HUES64 (cell line): ENCODE measurements at regions not wholly inside any gene's neighbourhood (a gene's known extent, or its start where the extent isn't known, plus 50 kb on each side); places are given as distances from the start of the nearest gene placed in this dataset.

Source experiments
- H3K27ac ChIP-seq: 2 replicates; pipeline ENCODE4 v1.7.0; 2013; ENCODE audit warnings: low read depth, low read length, inconsistent platforms
- H3K27me3 ChIP-seq: 2 replicates; pipeline ENCODE4 v1.6.1; 2013; ENCODE audit warnings: mild to moderate bottlenecking, low read length; ENCODE audit not compliant: insufficient read depth
- H3K36me3 ChIP-seq: 2 replicates; pipeline ENCODE4 v1.6.1; 2013; ENCODE audit warnings: mild to moderate bottlenecking, low read length; ENCODE audit not compliant: insufficient read depth
- H3K4me1 ChIP-seq: 2 replicates; pipeline ENCODE4 v1.6.1; 2013; ENCODE audit warnings: mild to moderate bottlenecking, low read length, moderate library complexity; ENCODE audit not compliant: insufficient read depth
- H3K4me3 ChIP-seq: 2 replicates; pipeline ENCODE4 v1.5.1; 2013; ENCODE audit warnings: mild to moderate bottlenecking, low read length, moderate library complexity
- H3K9ac ChIP-seq: 2 replicates; pipeline ENCODE4 v1.6.1; 2013; ENCODE audit warnings: mild to moderate bottlenecking, low read depth, low read length
- H3K9me3 ChIP-seq: 2 replicates; pipeline ENCODE4 v1.6.1; 2013; ENCODE audit warnings: low read depth, low read length; ENCODE audit not compliant: insufficient read depth
- WGBS: fragments of 150-250, 120-280 bp; methylation state at CpG from one replicate; pipeline ENCODE4 v1.1.7; 2013; ENCODE audit warnings: missing lambda C conversion rate; 5-methylcytosine and 5-hydroxymethylcytosine counted together

GRCh38 chr21:21952566-21952965, 954.4 kb downstream of the NCAM2 start:
- H3K27me3 ChIP-seq = no peaks in the 10 kb centered on the region
- no peaks in the 10 kb centered on the region for H3K9me3 ChIP-seq
- no peaks in the 10 kb centered on the region for H3K4me1 ChIP-seq
- no peak overlapping the region for H3K27ac ChIP-seq
- no peaks in the 10 kb centered on the region for H3K36me3 ChIP-seq
- H3K4me3 ChIP-seq = no peak overlapping the region
- no peak overlapping the region for H3K9ac ChIP-seq
- WGBS = 97% methylated on average over 3 of the region's 3 CpGs

GRCh38 chr21:21955204-21955603, 957.0 kb downstream of the NCAM2 start:
- 96% methylated on average over 3 of the region's 3 CpGs for WGBS
- H3K27me3 ChIP-seq = no peaks in the 10 kb centered on the region

GRCh38 chr21:21957490-21957889, 959.3 kb downstream of the NCAM2 start:
- WGBS = 88% methylated on average over 1 of the region's 1 CpG
- Histone ChIP-seq H3K27ac (no peak overlapping the region), H3K27me3 (no peaks in the 10 kb centered on the region), H3K4me1 (no peaks in the 10 kb centered on the region), H3K9me3 (peaks cover 2% of the 10 kb centered on the region; the same call in 1 of the 2 replicates), H3K4me3 (no peak overlapping the region), H3K9ac (no peak overlapping the region), H3K36me3 (no peaks in the 10 kb centered on the region)

More at GRCh38 chr21:21955204-21955603, 957.0 kb downstream of the NCAM2 start:
- Histone ChIP-seq H3K9me3 (no peaks in the 10 kb centered on the region), H3K27ac (no peak overlapping the region), H3K9ac (no peak overlapping the region), H3K36me3 (no peaks in the 10 kb centered on the region), H3K4me3 (no peak overlapping the region), H3K4me1 (no peaks in the 10 kb centered on the region)

- Histone ChIP-seq H3K4me1 (no peaks in the 10 kb centered on the region), H3K4me3 (no peak overlapping the region), H3K9ac (no peak overlapping the region), H3K9me3 (peaks cover 40% of the 10 kb centered on the region), H3K27ac (no peak overlapping the region), H3K36me3 (no peaks in the 10 kb centered on the region), H3K27me3 (no peaks in the 10 kb centered on the region)
- WGBS = 97% methylated on average over 1 of the region's 1 CpG
Measured at GRCh38 chr21:21963911-21964310, 965.7 kb downstream of the NCAM2 start.

GRCh38 chr21:21968810-21969209, 970.6 kb downstream of the NCAM2 start:
- no peak overlapping the region for H3K4me3 ChIP-seq
- WGBS = 93% methylated on average over 2 of the region's 2 CpGs
- no peak overlapping the region for H3K27ac ChIP-seq
- H3K9ac ChIP-seq = no peak overlapping the region
- H3K4me1 ChIP-seq = no peaks in the 10 kb centered on the region
- peaks cover 28% of the 10 kb centered on the region for H3K9me3 ChIP-seq
- H3K36me3 ChIP-seq = no peaks in the 10 kb centered on the region
- no peaks in the 10 kb centered on the region for H3K27me3 ChIP-seq

GRCh38 chr21:21969211-21969610, 971.0 kb downstream of the NCAM2 start:
- Histone ChIP-seq H3K9me3 (peaks cover 24% of the 10 kb centered on the region), H3K4me3 (no peak overlapping the region), H3K9ac (no peak overlapping the region), H3K27me3 (no peaks in the 10 kb centered on the region), H3K36me3 (no peaks in the 10 kb centered on the region), H3K27ac (no peak overlapping the region), H3K4me1 (no peaks in the 10 kb centered on the region)
- WGBS = 91% methylated on average over 2 of the region's 2 CpGs

- H3K4me3 ChIP-seq = no peak overlapping the region
- no peaks in the 10 kb centered on the region for H3K27me3 ChIP-seq
- H3K9me3 ChIP-seq = peaks cover 4% of the 10 kb centered on the region; the same call in 1 of the 2 replicates
- H3K36me3 ChIP-seq = no peaks in the 10 kb centered on the region
- H3K27ac ChIP-seq = no peak overlapping the region
- 94% methylated on average over 4 of the region's 4 CpGs for WGBS
- no peak overlapping the region for H3K9ac ChIP-seq
- no peaks in the 10 kb centered on the region for H3K4me1 ChIP-seq
Measured at GRCh38 chr21:21971384-21971783, 973.2 kb downstream of the NCAM2 start.

- WGBS = 77% methylated on average over 4 of the region's 5 CpGs
- no peaks in the 10 kb centered on the region for H3K9me3 ChIP-seq
- no peaks in the 10 kb centered on the region for H3K4me1 ChIP-seq
- H3K27ac ChIP-seq = no peak overlapping the region
- H3K36me3 ChIP-seq = no peaks in the 10 kb centered on the region
- H3K4me3 ChIP-seq = no peak overlapping the region
- no peaks in the 10 kb centered on the region for H3K27me3 ChIP-seq
- no peak overlapping the region for H3K9ac ChIP-seq
Measured at GRCh38 chr21:21973806-21974205, 975.6 kb downstream of the NCAM2 start.

GRCh38 chr21:21996891-21997290, 998.7 kb downstream of the NCAM2 start:
- no peak overlapping the region for H3K4me3 ChIP-seq
- H3K27me3 ChIP-seq = no peaks in the 10 kb centered on the region
- no peaks in the 10 kb centered on the region for H3K9me3 ChIP-seq
- WGBS = 89% methylated on average over 3 of the region's 3 CpGs
- no peaks in the 10 kb centered on the region for H3K36me3 ChIP-seq
- no peaks in the 10 kb centered on the region for H3K4me1 ChIP-seq
- H3K27ac ChIP-seq = no peak overlapping the region
- H3K9ac ChIP-seq = no peak overlapping the region

- Histone ChIP-seq H3K9me3 (no peaks in the 10 kb centered on the region), H3K27ac (no peak overlapping the region), H3K27me3 (no peaks in the 10 kb centered on the region), H3K4me3 (no peak overlapping the region), H3K9ac (no peak overlapping the region), H3K36me3 (no peaks in the 10 kb centered on the region), H3K4me1 (no peaks in the 10 kb centered on the region)
Measured at GRCh38 chr21:21997390-21998333, 999.5 kb downstream of the NCAM2 start.

GRCh38 chr21:22019766-22020165, 1021.6 kb downstream of the NCAM2 start:
- H3K9me3 ChIP-seq = no peaks in the 10 kb centered on the region
- H3K9ac ChIP-seq = no peak overlapping the region
- H3K4me1 ChIP-seq = no peaks in the 10 kb centered on the region
- no peaks in the 10 kb centered on the region for H3K36me3 ChIP-seq
- WGBS = 100% methylated on average over 1 of the region's 1 CpG
- H3K27me3 ChIP-seq = no peaks in the 10 kb centered on the region
- no peak overlapping the region for H3K27ac ChIP-seq
- H3K4me3 ChIP-seq = no peak overlapping the region
